ENCODE measurements at regions not wholly inside any gene's neighbourhood (a gene's known extent, or its start where the extent isn't known, plus 50 kb on each side); places are given as distances from the start of the nearest gene placed in this dataset.

- Mint-ChIP-seq H3K9me3 (peaks cover 36% of the 10 kb centered on the region), H3K4me1 (ENCODE audit: low read depth) (no peaks in the 10 kb centered on the region), H3K27ac (no peak overlapping the region), H3K27me3 (no peaks in the 10 kb centered on the region), H3K36me3 (ENCODE audit: low read depth) (no peaks in the 10 kb centered on the region), H3K4me3 (no peak overlapping the region)
Observed at GRCh38 chr5:15191012-15191411, 309.0 kb upstream of the FBXL7 start.

DNA sequence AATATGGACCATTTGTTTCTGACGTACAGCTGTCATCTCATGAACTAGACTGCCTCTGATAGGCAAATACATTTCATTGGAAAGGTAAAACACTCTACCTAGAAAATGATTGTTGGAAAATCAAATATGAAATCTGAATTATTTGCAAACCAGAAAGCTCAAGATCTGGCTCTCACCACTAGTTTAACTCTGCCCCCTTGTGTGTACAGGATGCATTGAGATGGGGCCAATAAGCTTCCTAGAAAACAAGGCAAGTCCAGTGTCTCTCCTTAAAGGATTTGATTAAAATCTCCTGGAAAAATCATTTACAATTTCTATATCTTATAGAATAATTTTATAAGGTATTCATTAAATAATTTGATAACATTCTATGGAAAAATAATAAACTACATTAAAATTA is 311.9 kb upstream of the ANKH start:
- no peaks in the 10 kb centered on the region for H3K4me1 Mint-ChIP-seq (ENCODE audit: low read depth)
- H3K9me3 Mint-ChIP-seq, result peaks cover 15% of the 10 kb centered on the region
- no peak overlapping the region for H3K27ac Mint-ChIP-seq
- no peaks in the 10 kb centered on the region for H3K36me3 Mint-ChIP-seq (ENCODE audit: low read depth)
- no peaks in the 10 kb centered on the region for H3K27me3 Mint-ChIP-seq
- no peak overlapping the region for H3K4me3 Mint-ChIP-seq

DNA sequence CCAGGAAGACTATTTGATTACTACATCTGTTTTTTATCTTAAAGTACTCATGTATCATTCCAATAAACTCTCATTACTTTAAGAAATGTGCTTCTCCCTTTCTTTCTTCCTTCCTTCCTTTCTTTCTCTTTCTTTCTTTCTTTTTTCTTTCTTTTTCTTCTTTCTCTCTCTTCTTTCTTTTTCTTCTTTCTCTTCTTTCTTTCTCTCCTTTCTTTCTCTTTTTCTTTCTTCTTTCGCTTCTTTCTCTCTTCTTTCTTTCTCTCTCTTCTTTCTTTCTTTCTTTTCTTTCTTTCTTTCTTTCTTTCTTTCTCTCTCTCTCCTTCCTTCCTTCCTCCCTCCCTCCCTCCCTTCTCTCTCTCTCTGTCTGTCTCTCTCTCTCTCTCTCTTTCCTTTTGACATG is 298.6 kb upstream of the ANKH start:
- H3K4me1 Mint-ChIP-seq (ENCODE audit: low read depth), result no peaks in the 10 kb centered on the region
- no peaks in the 10 kb centered on the region for H3K27me3 Mint-ChIP-seq
- H3K27ac Mint-ChIP-seq, result no peak overlapping the region
- no peak overlapping the region for H3K4me3 Mint-ChIP-seq
- H3K36me3 Mint-ChIP-seq (ENCODE audit: low read depth), result no peaks in the 10 kb centered on the region
- peaks cover 22% of the 10 kb centered on the region for H3K9me3 Mint-ChIP-seq

DNA sequence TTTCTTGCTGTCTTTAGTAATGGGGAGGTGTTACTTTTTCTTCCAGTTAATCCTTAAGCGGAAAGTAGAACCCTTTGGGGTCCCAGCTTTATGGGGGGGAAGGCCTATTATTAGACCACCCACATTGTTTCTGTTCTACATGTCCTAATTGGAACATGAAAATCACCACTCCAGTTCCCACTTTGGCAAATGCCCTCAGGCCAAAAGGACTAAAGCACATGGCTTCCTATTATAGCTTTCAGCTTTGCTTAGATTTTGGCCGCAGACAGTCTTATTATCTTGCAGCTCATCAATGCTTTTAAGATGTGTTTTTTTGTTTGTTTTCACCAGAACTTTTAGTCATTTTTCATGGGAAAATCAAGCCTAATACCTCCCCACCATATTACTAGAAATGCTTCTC is 296.8 kb upstream of the ANKH start:
- Mint-ChIP-seq H3K27me3 (no peaks in the 10 kb centered on the region), H3K36me3 (ENCODE audit: low read depth) (no peaks in the 10 kb centered on the region), H3K4me1 (ENCODE audit: low read depth) (no peaks in the 10 kb centered on the region), H3K27ac (no peak overlapping the region), H3K9me3 (peaks cover 30% of the 10 kb centered on the region), H3K4me3 (no peak overlapping the region)

DNA sequence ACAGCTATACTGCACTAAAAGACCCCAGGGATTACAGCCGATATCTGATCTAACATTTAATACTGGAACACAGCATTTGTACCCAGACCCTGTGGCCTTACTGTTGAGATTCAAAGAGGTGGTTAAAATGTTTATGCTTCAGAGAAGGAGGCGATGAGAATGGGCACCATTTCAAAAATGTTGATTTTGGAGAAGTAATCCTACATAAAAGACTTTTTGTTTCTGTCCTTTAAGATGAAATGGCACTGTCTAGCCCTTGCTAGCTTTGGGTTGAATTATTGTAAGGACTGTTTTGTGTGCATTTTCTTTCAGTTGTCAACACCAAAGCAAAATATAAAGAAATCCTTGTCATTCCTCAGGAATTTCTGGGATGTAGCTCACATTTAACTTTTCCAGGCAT is 288.5 kb upstream of the ANKH start:
- no peak overlapping the region for H3K4me3 Mint-ChIP-seq
- no peak overlapping the region for H3K27ac Mint-ChIP-seq
- no peaks in the 10 kb centered on the region for H3K36me3 Mint-ChIP-seq (ENCODE audit: low read depth)
- no peaks in the 10 kb centered on the region for H3K27me3 Mint-ChIP-seq
- H3K9me3 Mint-ChIP-seq, result peaks cover 38% of the 10 kb centered on the region
- H3K4me1 Mint-ChIP-seq (ENCODE audit: low read depth), result no peaks in the 10 kb centered on the region

DNA sequence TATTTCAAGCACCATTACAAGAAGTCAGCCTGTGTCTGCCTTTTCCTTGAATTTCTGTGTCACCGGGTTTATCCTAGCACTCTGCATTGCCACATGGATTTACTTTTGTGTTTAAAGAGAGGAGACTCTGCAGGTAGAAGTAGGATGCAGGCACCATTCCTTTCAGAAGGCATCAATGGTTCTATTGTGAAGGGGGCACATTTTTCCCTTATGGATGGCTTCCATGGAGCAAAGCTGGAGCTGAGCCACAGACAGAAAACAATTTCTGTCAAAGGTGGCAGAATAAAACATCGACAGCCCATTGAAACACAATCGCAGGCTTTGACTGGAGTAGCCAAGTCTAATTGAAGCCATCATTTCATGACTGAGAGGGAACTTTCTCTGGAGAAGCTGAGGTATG is 288.0 kb upstream of the ANKH start:
- no peak overlapping the region for H3K27ac Mint-ChIP-seq
- peaks cover 34% of the 10 kb centered on the region for H3K9me3 Mint-ChIP-seq
- H3K4me3 Mint-ChIP-seq, result no peak overlapping the region
- H3K27me3 Mint-ChIP-seq, result no peaks in the 10 kb centered on the region
- no peaks in the 10 kb centered on the region for H3K4me1 Mint-ChIP-seq (ENCODE audit: low read depth)
- no peaks in the 10 kb centered on the region for H3K36me3 Mint-ChIP-seq (ENCODE audit: low read depth)

GRCh38 chr5:15142458-15142857 is 270.9 kb upstream of the ANKH start:
- no peaks in the 10 kb centered on the region for H3K4me1 Mint-ChIP-seq (ENCODE audit: low read depth)
- H3K27me3 Mint-ChIP-seq, result no peaks in the 10 kb centered on the region
- H3K4me3 Mint-ChIP-seq, result no peak overlapping the region
- no peaks in the 10 kb centered on the region for H3K36me3 Mint-ChIP-seq (ENCODE audit: low read depth)
- H3K9me3 Mint-ChIP-seq, result peaks cover 4% of the 10 kb centered on the region
- no peak overlapping the region for H3K27ac Mint-ChIP-seq

DNA sequence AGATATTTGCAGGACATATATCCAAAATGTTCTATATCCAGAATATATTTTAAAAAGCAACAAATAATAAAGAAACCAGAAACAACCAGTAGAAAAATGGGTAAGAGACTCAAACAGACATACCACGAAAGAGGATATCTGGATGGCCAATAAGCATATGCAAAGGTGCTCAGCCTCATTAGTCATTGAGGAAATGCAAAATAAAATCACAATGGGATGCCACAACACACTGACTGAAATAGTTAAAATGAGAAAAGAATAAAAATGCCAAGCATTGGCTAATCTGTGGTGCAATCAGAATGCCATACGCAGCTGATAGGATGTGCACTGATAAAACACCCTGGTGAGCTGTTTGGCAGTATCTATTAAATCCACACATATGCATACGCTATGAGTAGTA is 265.8 kb upstream of the ANKH start:
- Mint-ChIP-seq H3K4me3 (no peak overlapping the region), H3K9me3 (peaks cover 4% of the 10 kb centered on the region), H3K27ac (no peak overlapping the region), H3K4me1 (ENCODE audit: low read depth) (no peaks in the 10 kb centered on the region), H3K27me3 (no peaks in the 10 kb centered on the region), H3K36me3 (ENCODE audit: low read depth) (no peaks in the 10 kb centered on the region)

DNA sequence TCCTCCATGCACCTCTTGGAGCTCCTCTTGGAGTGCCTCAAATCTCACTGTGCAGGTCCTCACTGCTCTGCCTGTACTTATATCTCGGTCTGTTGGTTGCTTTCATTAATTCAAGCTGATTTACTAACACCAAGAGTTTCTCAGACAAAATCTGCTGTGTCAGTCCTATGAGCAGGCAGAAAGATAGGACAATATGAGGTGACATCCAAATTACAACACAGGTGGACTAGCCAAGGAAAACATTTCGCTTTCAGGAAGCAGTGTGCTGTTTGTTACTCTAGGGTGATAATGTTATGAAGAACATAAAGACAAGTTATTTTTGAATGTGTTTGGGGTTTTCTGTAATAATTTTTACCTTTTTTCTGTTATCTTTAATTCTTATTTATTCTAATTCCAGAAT is 264.1 kb upstream of the ANKH start:
- Mint-ChIP-seq H3K4me3 (no peak overlapping the region), H3K9me3 (peaks cover 4% of the 10 kb centered on the region), H3K36me3 (ENCODE audit: low read depth) (no peaks in the 10 kb centered on the region), H3K4me1 (ENCODE audit: low read depth) (no peaks in the 10 kb centered on the region), H3K27ac (no peak overlapping the region), H3K27me3 (no peaks in the 10 kb centered on the region)

DNA sequence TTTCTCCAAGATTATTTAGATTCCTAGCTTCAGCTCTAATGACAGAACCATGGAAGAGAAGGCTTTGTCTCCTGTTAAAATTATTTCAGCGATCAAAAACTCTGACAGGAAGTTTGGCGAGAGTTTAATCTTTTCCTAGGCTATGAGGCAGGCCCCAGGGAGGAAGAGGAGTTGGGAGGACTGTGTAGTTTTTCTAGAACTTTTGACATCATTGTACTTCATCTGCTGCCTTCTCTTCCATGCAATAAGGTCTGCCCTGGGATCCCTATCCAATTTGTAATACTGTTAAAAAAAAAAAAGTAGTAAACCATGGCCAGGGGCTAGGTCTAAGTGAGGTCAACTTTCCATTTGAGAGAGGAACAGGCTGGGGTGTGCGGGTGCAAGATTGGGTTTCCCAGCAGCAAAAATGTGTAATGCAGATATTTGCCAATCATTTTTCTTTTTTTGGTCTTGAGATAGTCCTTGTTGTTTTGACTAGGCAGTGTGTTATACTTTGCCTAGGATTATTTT is 261.9 kb upstream of the ANKH start:
- Mint-ChIP-seq H3K36me3 (ENCODE audit: low read depth) (no peaks in the 10 kb centered on the region), H3K27ac (no peak overlapping the region), H3K27me3 (no peaks in the 10 kb centered on the region), H3K9me3 (peaks cover 4% of the 10 kb centered on the region), H3K4me3 (no peak overlapping the region), H3K4me1 (ENCODE audit: low read depth) (no peaks in the 10 kb centered on the region)

GRCh38 chr5:15132816-15133405 is 261.3 kb upstream of the ANKH start:
- peaks cover 4% of the 10 kb centered on the region for H3K9me3 Mint-ChIP-seq
- no peaks in the 10 kb centered on the region for H3K36me3 Mint-ChIP-seq (ENCODE audit: low read depth)
- no peak overlapping the region for H3K4me3 Mint-ChIP-seq
- no peaks in the 10 kb centered on the region for H3K4me1 Mint-ChIP-seq (ENCODE audit: low read depth)
- H3K27ac Mint-ChIP-seq, result no peak overlapping the region
- no peaks in the 10 kb centered on the region for H3K27me3 Mint-ChIP-seq

- Mint-ChIP-seq H3K4me1 (ENCODE audit: low read depth) (no peaks in the 10 kb centered on the region), H3K36me3 (ENCODE audit: low read depth) (no peaks in the 10 kb centered on the region), H3K27ac (no peak overlapping the region), H3K4me3 (no peak overlapping the region), H3K9me3 (peaks cover 4% of the 10 kb centered on the region), H3K27me3 (no peaks in the 10 kb centered on the region)
Observed at GRCh38 chr5:15131909-15132308, 260.3 kb upstream of the ANKH start.

DNA sequence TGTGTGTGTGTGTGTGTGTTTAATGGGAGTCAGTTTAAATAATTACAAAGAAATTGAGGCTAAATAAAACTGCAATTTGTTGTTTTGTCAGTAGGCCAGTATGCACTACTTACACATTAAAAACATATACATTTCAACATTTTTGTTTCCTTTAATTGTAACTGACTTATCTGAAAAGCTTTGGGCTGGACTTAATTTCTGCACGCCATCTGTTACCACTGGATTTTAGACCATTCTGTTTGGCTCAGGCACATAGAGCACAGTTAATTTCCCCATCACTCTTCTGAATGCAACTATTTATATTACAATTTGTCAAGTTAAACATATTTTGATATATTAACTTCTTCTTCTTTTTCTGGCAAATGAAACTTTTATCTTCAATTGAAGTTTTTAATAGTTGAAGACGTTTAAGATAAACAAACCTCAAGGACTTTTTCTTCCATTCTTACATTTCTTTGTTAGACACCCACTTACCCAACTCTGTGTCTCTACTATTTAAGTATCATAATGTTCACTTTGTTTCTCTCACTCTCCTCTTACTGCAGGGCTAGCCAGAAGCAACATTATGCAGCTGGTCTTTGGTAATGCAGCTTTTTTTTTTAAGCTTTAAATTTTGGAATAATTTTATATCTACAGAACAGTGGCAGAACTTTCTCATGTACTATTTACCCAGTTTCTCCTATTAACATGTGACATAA is 253.4 kb upstream of the ANKH start:
- H3K27ac Mint-ChIP-seq, result no peak overlapping the region
- no peaks in the 10 kb centered on the region for H3K36me3 Mint-ChIP-seq (ENCODE audit: low read depth)
- H3K9me3 Mint-ChIP-seq, result peaks cover 9% of the 10 kb centered on the region
- no peaks in the 10 kb centered on the region for H3K27me3 Mint-ChIP-seq
- H3K4me1 Mint-ChIP-seq (ENCODE audit: low read depth), result no peaks in the 10 kb centered on the region
- H3K4me3 Mint-ChIP-seq, result no peak overlapping the region

GRCh38 chr5:15124461-15124860 is 252.9 kb upstream of the ANKH start:
- H3K36me3 Mint-ChIP-seq (ENCODE audit: low read depth), result no peaks in the 10 kb centered on the region
- H3K4me3 Mint-ChIP-seq, result no peak overlapping the region
- H3K4me1 Mint-ChIP-seq (ENCODE audit: low read depth), result no peaks in the 10 kb centered on the region
- no peaks in the 10 kb centered on the region for H3K27me3 Mint-ChIP-seq
- H3K9me3 Mint-ChIP-seq, result peaks cover 9% of the 10 kb centered on the region
- no peak overlapping the region for H3K27ac Mint-ChIP-seq

GRCh38 chr5:15117688-15118087 is 246.1 kb upstream of the ANKH start:
- Mint-ChIP-seq H3K4me3 (no peak overlapping the region), H3K4me1 (ENCODE audit: low read depth) (no peaks in the 10 kb centered on the region), H3K9me3 (peaks cover 9% of the 10 kb centered on the region), H3K36me3 (ENCODE audit: low read depth) (no peaks in the 10 kb centered on the region), H3K27me3 (no peaks in the 10 kb centered on the region), H3K27ac (no peak overlapping the region)

DNA sequence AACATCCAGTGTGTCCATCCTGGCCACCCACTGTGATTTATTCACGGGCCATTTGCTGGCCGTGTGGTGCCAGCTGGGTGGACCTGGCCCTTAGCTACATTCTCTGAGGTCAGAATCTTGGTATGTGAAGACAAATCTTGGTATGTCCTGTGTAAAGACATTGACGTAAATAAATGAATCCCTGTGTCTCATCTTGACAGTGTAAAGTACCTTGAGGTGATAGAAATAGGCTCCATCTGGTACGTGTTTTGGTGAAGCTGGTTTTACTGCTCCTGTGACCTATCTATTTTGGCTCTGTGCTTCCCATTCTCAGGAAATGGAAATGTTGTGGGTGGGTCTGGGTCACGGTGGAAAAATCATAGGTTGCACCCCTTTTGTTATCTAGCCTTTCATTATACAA is 245.4 kb upstream of the ANKH start:
- Mint-ChIP-seq H3K27me3 (no peaks in the 10 kb centered on the region), H3K4me3 (no peak overlapping the region), H3K27ac (no peak overlapping the region), H3K4me1 (ENCODE audit: low read depth) (no peaks in the 10 kb centered on the region), H3K36me3 (ENCODE audit: low read depth) (no peaks in the 10 kb centered on the region), H3K9me3 (peaks cover 8% of the 10 kb centered on the region)
